ENCODE measurements at regions not wholly inside any gene's neighbourhood (a gene's known extent, or its start where the extent isn't known, plus 50 kb on each side); places are given as distances from the start of the nearest gene placed in this dataset.

DNA sequence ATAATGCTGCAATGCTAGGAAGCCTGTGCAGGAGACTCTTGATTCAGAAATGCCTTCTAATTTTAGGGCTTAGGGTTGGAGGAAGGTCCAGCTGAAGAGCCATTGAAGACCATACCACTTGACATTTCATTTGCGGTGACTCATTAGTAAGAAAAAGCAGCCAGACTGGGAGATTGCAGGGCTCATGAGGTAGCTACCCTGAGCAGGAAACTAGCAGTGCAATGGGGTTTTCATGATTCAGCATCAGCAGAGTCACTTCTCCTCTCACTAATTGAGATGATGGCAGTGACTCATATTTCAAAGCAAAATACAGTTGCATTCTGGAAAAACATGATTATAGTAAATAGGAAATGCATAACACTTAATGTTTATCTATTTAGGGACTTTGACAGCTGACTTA, 434.1 kb downstream of the DNAJB9 start:
- TF ChIP-seq, protein P1, sequence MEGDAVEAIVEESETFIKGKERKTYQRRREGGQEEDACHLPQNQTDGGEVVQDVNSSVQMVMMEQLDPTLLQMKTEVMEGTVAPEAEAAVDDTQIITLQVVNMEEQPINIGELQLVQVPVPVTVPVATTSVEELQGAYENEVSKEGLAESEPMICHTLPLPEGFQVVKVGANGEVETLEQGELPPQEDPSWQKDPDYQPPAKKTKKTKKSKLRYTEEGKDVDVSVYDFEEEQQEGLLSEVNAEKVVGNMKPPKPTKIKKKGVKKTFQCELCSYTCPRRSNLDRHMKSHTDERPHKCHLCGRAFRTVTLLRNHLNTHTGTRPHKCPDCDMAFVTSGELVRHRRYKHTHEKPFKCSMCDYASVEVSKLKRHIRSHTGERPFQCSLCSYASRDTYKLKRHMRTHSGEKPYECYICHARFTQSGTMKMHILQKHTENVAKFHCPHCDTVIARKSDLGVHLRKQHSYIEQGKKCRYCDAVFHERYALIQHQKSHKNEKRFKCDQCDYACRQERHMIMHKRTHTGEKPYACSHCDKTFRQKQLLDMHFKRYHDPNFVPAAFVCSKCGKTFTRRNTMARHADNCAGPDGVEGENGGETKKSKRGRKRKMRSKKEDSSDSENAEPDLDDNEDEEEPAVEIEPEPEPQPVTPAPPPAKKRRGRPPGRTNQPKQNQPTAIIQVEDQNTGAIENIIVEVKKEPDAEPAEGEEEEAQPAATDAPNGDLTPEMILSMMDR (IDR thresholded peaks at IDR 0.05): no peak
- TF ChIP-seq POLR2AphosphoS5 (IDR thresholded peaks at IDR 0.05; ENCODE audit: insufficient read depth in 1 of 2, low read depth in 1 of 2) (no peak), POLR2A (IDR thresholded peaks at IDR 0.05) (no peak)
- no peaks in the 10 kb centered on the region for H3K4me1 ChIP-seq
- H3K9me3 ChIP-seq: no peaks in the 10 kb centered on the region
- intact Hi-C loops (cut with DNase I): no loop called here
- H3K4me3 ChIP-seq: no peak overlapping the region
- no peak for DNase-seq (ENCODE audit: extremely low spot score in 2 of 2)
- no peaks in the 10 kb centered on the region for H3K27me3 ChIP-seq
- no peak overlapping the region for H3K27ac ChIP-seq
- no peaks in the 10 kb centered on the region for H3K36me3 ChIP-seq

DNA sequence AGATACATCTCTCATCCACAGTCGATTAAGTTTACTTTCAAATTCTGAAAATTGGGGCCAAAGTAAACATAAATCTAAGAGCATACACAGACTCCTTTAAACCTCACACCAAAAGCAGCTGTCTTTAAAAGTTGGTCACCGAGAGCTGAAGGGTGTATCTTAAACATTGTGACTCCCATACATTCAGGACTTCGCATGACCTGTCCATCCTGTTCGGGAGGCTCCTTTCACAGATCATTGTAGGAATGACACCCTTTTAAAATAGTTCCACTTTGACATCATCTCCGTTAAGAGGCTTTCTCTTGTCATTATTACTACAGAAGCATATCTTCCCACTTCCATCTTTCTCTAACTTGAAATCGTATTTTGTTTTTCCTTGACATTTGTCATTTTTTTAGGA, 440.0 kb downstream of the DNAJB9 start:
- no peak for TF ChIP-seq POLR2A (IDR thresholded peaks at IDR 0.05)
- no peak for TF ChIP-seq POLR2AphosphoS5 (IDR thresholded peaks at IDR 0.05; ENCODE audit: insufficient read depth in 1 of 2, low read depth in 1 of 2)
- TF ChIP-seq, protein P1 (IDR thresholded peaks at IDR 0.05): no peak
- no peaks in the 10 kb centered on the region for H3K36me3 ChIP-seq
- DNase-seq (ENCODE audit: extremely low spot score in 2 of 2): no peak
- H3K9me3 ChIP-seq: no peaks in the 10 kb centered on the region
- H3K4me1 ChIP-seq: no peaks in the 10 kb centered on the region
- no peak overlapping the region for H3K27ac ChIP-seq
- H3K27me3 ChIP-seq: no peaks in the 10 kb centered on the region
- H3K4me3 ChIP-seq: no peak overlapping the region
- intact Hi-C loops (cut with DNase I): no loop called here

DNA sequence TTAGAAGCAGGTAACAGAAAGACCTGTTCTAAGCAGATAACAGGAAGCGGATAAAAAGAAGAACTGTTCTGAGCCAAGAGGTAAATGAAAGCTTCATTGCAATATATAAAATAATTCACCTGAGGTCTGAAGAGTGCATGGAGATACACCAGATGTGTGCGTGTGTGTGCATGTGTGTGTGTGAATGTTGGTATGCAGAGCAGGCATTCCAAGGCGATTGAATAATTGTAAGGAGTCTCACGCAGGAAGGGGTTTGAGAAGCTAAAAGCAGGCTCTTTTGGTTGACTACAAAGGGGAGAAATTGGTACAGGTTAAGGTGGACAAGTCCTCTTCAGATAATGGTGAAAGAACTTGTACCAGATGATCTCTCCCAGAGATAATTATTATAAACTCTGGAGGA, 450.6 kb downstream of the DNAJB9 start:
- Histone ChIP-seq H3K9me3 (no peaks in the 10 kb centered on the region), H3K27me3 (no peaks in the 10 kb centered on the region), H3K4me3 (no peak overlapping the region), H3K36me3 (no peaks in the 10 kb centered on the region), H3K4me1 (no peaks in the 10 kb centered on the region), H3K27ac (no peak overlapping the region)
- no peak for DNase-seq (ENCODE audit: extremely low spot score in 2 of 2)
- TF ChIP-seq, protein P1 (IDR thresholded peaks at IDR 0.05): no peak
- TF ChIP-seq POLR2AphosphoS5 (IDR thresholded peaks at IDR 0.05; ENCODE audit: insufficient read depth in 1 of 2, low read depth in 1 of 2) (no peak), POLR2A (IDR thresholded peaks at IDR 0.05) (no peak)
- intact Hi-C loops (cut with DNase I): no loop called here

DNA sequence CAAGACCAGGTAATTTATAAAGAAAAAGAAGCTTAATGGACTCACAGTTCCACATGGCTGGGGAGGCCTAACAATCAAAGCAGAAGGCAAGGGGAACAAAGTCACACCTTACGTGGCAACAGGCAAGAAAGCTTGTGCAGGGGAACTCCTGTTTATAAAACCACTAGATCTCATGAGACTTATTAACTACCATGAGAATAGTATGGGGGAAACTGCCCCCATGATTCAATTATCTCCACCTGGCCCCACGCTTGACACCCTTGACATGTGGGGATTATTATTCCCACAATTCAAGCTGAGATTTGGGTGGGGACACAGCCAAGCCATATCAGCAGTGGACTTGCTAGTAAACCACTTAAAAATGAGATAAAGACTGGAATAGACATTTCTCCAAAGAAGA, 451.7 kb downstream of the DNAJB9 start:
- no peak overlapping the region for H3K27ac ChIP-seq
- no peaks in the 10 kb centered on the region for H3K36me3 ChIP-seq
- H3K4me3 ChIP-seq: no peak overlapping the region
- intact Hi-C loops (cut with DNase I): no loop called here
- TF ChIP-seq POLR2AphosphoS5 (IDR thresholded peaks at IDR 0.05; ENCODE audit: insufficient read depth in 1 of 2, low read depth in 1 of 2): no peak
- H3K27me3 ChIP-seq: no peaks in the 10 kb centered on the region
- H3K4me1 ChIP-seq: no peaks in the 10 kb centered on the region
- H3K9me3 ChIP-seq: no peaks in the 10 kb centered on the region
- DNase-seq (ENCODE audit: extremely low spot score in 2 of 2): no peak

DNA sequence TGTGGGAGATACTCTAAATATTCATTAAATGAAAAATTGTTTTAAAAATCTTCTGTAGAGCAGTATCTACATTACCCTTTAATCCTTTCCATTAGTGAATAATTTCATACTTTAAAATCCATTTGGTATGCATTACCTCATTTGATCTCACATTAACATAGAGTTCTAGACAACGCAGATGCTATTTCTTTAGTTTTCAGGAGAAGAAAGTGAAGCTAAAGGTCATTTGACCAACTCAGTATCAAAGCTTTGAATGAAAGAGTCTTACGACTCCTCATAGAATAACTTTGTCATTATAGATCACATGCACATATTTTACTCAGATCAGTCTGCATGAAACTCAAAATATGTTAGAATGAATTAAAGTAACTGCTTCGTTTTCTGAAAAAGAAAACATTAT, 460.2 kb downstream of the DNAJB9 start:
- no peaks in the 10 kb centered on the region for H3K4me1 ChIP-seq
- TF ChIP-seq, protein P1 (IDR thresholded peaks at IDR 0.05): no peak
- TF ChIP-seq POLR2A (IDR thresholded peaks at IDR 0.05): no peak
- no peak for TF ChIP-seq POLR2AphosphoS5 (IDR thresholded peaks at IDR 0.05; ENCODE audit: insufficient read depth in 1 of 2, low read depth in 1 of 2)
- no peaks in the 10 kb centered on the region for H3K9me3 ChIP-seq
- intact Hi-C loops (cut with DNase I): no loop called here
- H3K4me3 ChIP-seq: no peak overlapping the region
- no peak overlapping the region for H3K27ac ChIP-seq
- no peaks in the 10 kb centered on the region for H3K36me3 ChIP-seq
- DNase-seq (ENCODE audit: extremely low spot score in 2 of 2): no peak
- no peaks in the 10 kb centered on the region for H3K27me3 ChIP-seq

DNA sequence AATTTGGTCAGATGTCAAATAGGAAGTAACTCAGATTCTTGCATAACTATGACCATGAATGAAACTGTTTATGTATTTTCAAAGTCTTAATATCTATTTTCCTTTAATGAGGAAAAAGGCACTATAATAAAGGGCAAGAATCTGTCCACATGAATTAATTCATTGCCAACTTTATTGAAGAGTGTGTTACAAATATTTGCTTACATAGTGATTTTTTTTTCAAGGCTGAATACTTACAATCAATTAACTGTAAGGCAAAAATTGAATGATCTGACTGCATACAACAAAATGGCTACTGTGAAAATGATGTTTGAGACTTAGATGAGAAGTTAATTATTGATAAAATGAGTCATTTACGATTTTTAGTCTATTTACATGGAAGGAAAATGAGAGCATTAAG, 475.0 kb downstream of the DNAJB9 start:
- intact Hi-C loops (cut with DNase I): no loop called here
- Histone ChIP-seq H3K27ac (no peak overlapping the region), H3K27me3 (no peaks in the 10 kb centered on the region), H3K36me3 (no peaks in the 10 kb centered on the region), H3K4me1 (no peaks in the 10 kb centered on the region), H3K4me3 (no peak overlapping the region), H3K9me3 (no peaks in the 10 kb centered on the region)
- DNase-seq (ENCODE audit: extremely low spot score in 2 of 2): no peak
- TF ChIP-seq, protein P1 (IDR thresholded peaks at IDR 0.05): no peak
- TF ChIP-seq POLR2AphosphoS5 (IDR thresholded peaks at IDR 0.05; ENCODE audit: insufficient read depth in 1 of 2, low read depth in 1 of 2) (no peak), POLR2A (IDR thresholded peaks at IDR 0.05) (no peak)
